NCI-H460 (cell line): ENCODE measurements at regions not wholly inside any gene's neighbourhood (a gene's known extent, or its start where the extent isn't known, plus 50 kb on each side); places are given as distances from the start of the nearest gene placed in this dataset.

Experiments used
- DNase-seq: peaks from one replicate; pipeline ENCODE4 v3.0.0-alpha.2; 2016; ENCODE audit warnings: low read depth; ENCODE audit errors: extremely low read depth
- small RNA-seq, 2 experiments: library from RNA; depleted of rRNA; stranded (forward); fragments of <200 nt; gene quantifications; one replicate each; pipeline ENCODE3, GENCODE V24; 2014

DNA sequence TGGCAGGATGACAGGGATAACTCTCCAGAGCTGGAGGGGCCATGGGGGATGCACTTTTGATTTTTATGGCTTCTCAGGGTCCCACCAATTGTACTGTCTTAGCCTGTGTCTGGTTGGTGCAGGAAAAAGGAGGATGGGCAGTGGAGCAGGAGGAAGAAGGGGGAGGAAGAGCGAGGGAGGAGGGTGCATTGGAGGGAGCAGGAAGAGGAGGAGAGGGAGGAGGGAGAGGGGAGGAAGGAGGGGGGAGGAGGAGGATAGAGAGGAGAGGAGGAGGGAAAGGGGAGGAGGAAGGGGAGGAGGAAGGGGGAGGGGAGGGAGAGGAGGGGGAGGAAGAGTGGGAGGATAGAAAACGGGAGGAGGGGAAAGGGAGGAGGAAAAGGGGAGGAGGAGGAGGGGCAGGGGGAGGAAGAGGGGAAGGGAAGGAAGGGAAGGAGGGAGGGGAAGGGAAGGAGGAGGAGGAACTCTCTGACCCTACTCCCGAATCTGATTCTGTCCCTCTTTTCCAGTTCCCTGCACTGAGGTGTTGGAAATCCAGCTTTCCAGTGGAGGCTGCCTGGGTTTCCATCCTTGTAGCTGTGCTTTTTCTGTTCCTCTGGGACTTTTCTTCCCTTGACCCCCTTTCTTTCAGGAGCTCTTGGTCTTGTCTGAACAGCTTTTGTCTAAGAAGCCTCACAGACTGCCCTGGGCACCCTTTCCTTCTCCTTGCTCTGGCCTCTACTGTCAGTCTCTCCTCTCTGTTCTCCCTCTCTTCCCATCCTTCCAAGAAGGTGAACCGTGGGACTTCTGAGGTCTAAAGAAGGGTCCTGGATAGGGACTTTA lies 149.4 kb downstream of the DHX35 start:
- DNase-seq, result no peak

DNA sequence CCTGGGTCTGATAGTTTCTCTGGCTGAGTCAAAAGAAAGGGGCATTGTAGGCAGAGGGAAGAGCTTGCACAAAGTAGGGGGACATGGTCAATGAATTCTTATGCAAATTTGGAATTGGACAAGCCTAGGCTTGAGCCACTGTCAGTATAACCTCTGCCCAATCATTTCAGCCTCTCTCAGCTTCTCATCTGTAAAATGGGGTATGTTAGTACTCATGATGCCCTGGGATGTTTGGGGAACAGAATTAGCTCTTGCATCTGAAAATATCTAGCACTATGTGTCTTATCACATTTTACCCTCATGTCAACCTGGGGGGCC lies 148.6 kb downstream of the DHX35 start:
- no peak for DNase-seq

DNA sequence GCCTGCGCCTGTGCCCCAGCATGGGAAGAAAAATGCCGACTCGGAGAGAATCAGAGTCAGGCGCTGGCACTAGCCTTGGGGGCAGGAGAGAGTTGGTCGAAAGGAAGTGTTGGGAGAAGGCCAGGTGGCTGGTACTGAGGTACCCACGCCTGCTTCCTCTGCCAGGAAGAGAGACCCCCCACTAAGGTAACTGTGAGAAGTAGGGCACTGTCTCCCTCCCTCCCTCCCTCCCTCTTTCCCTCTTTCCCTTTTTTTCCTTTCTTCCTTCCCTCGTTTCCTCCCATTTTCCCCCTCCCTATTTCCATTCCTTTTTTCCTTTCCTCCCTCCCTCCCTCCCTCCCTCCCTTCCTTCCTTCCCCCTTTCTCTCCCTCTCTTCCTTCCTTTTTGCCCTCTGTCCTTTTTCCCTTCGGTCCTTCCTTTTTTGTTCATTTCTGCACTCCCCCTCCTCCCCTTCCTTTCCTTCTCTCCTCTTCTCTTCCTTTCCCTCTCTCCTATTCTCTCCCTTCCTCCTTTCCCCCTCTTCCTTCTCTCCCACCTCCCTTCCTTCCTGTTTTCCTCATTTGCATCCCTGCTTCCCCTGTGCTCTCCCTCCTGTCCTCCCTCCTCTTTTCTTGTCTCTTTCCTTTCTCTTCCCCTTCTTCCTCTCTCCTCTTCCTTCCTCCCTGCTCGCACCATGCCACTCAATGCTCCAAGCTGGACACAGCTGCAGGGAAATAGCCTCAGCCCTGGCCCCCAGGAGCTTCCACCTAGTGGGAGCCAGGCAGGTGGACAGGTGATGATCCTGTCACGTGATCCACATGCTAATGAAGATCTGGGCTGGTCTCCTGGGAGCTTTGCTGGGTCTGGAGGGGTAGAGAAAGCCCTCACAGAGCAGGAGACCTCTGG lies 148.0 kb downstream of the DHX35 start:
- DNase-seq, result no peak

DNA sequence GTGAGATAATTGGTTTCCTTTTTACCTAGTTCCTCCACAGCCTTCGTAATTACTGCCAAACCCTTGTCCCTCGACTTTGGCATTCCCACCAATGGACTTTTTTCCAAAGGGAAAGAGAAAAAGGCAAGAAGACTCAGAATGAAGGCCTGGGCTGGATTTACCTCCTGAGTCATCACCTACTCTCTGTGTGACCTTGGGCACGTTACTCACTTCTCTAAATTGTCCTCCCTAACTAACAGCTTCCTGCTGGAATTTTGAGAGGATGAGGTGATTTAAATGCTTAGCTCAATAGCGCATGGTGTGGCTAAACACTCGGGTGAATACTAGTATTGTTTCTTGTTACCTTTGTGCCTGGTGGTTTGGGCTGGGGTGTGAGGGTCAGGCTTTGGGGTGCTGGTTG lies 146.6 kb downstream of the DHX35 start:
- DNase-seq, result no peak

DNA sequence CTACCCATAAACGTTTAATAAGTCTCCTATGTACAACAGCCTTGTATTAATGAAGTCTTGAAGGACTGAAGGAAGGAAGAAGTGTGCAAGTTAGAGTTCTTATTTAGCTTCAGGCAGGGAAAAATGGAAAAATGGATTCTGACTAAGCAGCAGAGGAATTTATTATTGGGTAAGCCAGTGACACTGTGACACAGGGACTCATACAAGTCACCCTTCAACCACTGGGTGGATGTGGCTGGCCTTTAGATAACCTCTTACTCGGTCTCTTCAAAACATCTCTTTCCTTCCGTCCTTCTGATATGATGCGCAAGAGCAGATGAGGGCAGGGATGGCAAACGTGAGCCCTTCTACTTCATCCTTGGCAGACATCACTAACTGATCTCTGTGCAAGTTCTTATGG lies 145.6 kb downstream of the DHX35 start:
- no peak for DNase-seq

DNA sequence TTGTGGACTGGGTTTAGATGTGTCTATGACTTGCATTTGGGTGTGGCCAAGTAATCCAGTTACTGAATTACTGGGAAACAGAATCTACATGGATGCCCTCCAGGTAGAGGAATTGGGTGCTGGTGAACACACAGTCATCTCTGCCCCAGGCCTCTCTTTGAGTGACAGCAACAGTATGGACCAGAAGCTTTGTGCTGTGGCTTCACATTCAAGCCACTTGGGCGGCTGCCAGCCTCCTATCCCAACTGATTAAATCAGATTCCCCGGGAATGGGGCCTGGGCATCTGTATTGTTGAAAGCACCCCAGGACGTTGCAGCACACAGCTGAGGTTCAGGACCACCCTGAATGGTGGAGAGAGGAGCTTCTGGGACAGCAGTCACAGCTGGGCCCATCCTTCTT lies 144.6 kb downstream of the DHX35 start:
- no peak for DNase-seq

DNA sequence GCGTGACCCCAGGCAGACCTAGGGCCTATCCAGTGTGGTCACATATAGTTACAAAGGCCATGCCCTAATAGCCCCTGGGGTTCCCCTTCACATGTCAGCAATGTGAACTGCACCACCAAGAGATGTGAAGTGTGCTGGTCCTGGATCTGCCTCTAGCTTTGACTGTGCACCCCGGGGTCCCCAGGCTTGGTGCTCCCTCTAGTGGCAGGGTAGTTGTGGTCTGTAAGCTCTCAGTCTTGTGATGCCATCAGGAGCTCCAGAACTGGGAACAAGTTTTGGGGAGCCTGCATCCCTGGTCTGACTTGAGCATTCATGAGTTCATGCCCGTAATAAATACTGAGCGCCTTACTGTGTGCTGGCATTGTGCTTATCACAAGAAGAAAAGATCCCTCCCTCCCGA lies 143.4 kb downstream of the DHX35 start:
- DNase-seq, result no peak

DNA sequence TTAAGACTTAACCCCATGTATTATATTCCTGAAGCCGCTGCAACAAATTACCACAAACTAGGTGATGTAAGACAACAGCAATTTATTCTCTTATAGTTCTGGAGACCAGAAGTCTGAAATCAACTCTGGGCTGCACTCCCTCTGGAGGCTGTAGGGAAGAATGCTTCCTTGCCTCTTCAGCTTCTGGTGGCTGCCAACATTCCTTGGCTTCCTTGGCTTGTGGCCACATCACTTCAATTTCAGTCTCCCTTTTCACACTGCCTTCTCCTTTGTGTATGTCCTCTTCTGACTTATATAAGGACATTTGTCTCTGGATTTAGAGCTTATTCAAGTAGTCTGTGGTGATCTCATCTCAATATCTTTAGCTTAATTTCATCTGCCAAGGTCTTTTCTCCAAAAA lies 141.6 kb downstream of the DHX35 start:
- no peak for DNase-seq

DNA sequence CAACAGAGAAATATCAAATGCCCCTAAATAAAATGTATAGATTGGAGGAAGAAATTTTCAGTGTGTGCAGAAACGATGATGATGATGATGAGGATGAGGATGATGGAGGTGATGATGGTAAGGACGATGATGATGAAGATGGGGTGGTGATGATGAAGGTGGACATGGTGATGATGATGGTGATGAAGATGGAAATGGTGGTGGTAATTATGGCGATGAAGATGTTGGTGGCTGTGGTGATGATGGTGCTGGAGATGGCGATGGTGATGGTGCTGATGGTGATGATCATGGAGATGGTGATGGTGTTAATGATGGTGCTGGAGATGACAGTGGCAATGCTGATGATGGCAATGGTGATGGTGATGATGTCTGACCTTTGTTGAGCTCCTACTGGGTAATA lies 141.2 kb downstream of the DHX35 start:
- no peak for DNase-seq

DNA sequence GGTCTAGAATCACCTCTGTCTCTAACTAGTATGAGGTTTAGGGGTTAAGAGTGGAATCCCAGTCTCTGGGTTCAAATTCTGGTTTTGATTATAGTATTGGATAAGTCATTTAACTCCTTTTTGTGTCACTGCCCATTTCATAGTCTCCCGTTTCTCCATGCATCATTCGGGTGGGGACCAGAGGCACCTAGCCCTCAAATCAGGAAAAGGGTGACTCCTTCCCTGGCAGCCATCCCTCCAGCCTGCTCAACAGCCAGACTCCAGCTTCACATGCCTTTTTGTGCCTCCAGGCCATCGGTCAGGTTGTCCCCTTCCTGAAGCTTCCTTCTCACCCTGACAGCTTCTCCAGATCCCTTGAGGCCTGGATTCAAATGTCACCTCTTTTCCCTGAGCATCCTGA lies 139.8 kb downstream of the DHX35 start:
- DNase-seq, result no peak

DNA sequence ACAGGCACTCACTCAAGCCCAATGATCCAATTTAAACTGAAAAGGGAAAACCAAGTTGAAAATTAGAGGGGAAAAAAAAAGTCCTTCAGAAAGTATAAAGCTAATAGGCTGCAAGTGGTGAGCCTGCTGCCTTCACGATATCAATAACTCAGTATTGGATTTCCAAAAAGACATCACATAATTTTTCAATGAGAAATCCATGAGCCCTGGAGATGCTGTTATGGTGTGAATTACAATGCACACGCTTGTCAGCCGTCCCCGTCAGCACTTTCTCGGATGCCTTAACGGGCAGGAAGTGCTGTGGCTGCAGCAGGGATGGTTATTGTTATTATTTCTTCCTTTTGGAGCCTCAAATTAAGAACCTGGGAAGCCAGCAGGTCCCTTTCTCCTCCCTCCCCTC lies 138.5 kb downstream of the DHX35 start:
- DNase-seq, result no peak

DNA sequence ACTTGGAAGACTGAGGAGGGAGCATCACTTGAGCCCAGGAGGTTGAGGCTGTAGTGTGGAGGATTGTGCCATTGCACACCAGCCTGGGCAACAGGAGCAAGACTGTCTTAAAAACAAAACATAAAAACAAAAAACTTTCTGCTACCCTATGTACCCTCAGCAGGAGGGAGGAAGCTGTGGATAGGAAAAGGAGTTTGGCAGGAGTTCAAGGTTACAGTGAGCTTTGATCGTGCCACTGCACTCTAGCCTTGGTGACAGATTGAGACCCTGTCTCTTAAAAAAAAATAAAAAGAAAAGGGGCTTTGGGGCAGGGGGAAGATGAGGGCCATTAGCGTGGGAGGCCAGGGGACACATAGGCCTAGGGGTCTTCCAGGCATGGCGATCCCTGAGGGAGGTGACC lies 135.7 kb downstream of the DHX35 start:
- DNase-seq, result no peak

DNA sequence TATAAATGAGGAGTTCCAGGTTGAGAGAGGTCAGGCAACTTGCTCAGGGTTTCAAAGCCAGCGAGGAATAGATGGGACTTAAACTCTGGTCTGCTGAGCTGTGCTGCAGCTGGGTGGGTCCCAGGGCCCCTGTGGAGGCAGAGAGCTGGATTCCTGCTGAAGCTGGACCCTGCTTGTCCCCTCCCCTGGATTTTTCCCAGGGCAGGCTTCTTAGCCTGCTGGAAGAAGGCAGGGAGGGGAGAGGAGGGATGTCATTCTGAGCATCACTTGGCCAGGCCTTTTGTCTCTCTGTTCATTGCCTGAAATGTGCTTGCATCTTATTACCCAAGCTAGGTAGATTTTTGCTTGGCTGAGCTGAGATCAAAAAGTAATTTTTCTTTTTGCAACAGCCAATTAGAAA lies 133.7 kb downstream of the DHX35 start:
- no peak for DNase-seq

DNA sequence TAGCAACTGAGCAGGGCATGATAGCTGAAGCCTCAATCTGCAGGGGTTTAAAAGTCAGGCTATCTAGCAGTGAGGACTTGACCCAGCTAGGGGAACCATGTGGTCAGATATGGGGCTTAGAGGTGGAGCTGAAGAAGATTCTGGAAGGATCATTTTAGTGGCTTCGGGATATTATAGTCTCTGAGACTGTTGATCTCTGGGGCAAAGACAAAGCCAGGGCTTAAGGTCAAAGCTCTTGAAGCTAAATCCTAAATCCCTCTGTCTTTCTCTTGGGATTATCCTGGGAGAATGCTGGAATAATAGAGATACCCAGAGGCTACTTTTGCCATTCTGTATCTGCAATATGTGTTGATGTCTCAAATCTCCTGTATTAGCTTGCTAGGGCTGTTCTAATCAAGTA lies 132.2 kb downstream of the DHX35 start:
- DNase-seq, result no peak

DNA sequence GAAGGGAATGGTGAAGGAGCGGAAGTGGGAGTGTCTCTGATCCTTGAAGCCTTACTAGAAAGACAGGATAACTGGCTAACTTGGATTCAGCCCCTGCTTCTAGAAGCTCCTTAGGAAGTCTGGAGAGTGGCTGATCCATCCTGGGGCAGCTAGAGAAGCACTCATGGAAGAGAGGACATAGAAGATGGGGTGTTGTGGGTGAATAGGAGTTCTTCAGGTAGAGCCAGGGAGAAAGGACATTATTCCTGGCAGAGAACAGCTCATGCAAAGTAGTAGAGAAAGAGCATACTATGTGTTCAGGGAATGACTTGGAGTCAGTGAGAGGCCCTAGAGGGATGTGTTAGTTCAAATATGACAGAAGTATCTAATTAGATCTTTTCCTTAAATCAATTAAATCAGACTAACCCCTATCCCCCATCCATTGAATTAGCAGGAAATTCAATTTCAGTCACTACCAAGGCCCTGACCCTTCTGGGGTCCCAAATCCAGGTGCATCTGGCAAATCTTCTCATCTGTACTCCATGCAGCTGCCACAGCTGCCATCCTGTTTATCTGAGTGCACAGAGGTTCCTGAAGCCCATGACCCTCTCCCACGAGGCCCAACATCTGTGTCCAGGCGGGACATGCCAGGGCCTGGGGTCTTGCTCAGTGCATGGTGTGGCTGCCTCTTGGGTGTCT lies 130.7 kb downstream of the DHX35 start:
- DNase-seq, result no peak

DNA sequence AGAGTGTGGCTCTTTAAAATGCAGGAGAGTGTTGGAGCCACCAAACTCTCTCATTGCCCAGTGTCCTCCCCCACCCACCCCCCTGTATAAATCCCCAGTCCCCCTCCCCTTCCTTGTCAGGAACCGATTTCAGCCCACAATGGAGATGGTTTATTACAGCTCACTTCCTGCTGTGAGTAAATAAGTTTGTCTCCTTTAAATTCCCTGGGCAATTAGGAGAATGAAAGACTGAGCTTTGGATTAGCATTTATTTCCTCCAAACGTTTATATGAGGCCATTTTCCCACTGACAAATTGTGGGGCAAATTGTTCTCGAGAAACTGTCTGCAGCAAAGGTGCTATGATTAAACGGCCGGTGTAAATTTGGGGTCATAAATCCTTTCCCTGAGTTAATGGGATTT lies 128.8 kb downstream of the DHX35 start:
- DNase-seq, result no peak

DNA sequence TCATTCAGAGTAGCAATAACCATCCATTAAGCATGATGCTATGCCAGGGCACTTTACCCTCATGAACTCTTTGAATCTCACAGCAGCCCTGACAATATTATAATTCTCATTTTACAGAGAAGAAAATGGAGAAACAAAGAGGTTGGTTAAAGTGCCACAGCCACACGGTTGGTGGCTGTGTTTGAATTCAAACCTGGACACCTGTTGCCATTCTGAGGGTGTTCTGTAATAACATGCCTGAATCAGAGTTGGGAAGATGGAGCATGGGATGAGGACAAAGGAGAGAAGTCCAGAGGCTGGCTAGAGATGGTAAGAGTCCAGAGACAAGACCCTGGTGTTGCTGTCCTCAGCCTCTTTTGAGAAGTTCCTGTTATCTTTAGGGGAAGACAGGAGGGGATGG lies 127.7 kb downstream of the DHX35 start:
- DNase-seq, result no peak

Small RNA genes lying in the stretch of these regions (small RNA-seq; reads per million reads assigned to genes)
- gene RN7SL680P, result 0 to 0.06 reads per million in 2 experiments
